GM23338 (cell line): ENCODE measurements at regions not wholly inside any gene's neighbourhood (a gene's known extent, or its start where the extent isn't known, plus 50 kb on each side); places are given as distances from the start of the nearest gene placed in this dataset.

Source experiments
- ATAC-seq: fragments of 200-7000 bp; cut with Tn5 transposase; 3 replicates; pipeline ENCODE4 v1.9.1; 2020
- DNase-seq: peaks from one replicate; pipeline ENCODE4 v3.0.0-alpha.2; 2015; ENCODE audit warnings: low spot score
- H2AFZ ChIP-seq: fragments of 200-600 bp; sonication (generic); 2 replicates; pipeline ENCODE4 v1.8.0; 2016; ENCODE audit warnings: antibody characterized with exemption, mild to moderate bottlenecking, moderate library complexity
- H3F3A ChIP-seq: fragments of 200-600 bp; sonication (generic); replicated peaks from 2 replicates; pipeline ENCODE4 v1.8.0; 2017; ENCODE audit warnings: antibody characterized with exemption, mixed run types, low read depth
- H3K27ac ChIP-seq: fragments of 200-600 bp; sonication (generic); 2 replicates; pipeline ENCODE4 v1.6.1; 2016; ENCODE audit warnings: low read depth
- H3K27me3 ChIP-seq: fragments of 200-600 bp; sonication (generic); 2 replicates; pipeline ENCODE4 v1.8.0; 2016; ENCODE audit warnings: mild to moderate bottlenecking, mixed run types, moderate library complexity; ENCODE audit not compliant: insufficient read depth
- H3K36me3 ChIP-seq: fragments of 200-600 bp; sonication (generic); 2 replicates; pipeline ENCODE4 v1.8.0; 2016; ENCODE audit warnings: mild to moderate bottlenecking; ENCODE audit not compliant: insufficient read depth
- H3K4me1 ChIP-seq: fragments of 200-600 bp; sonication (generic); 2 replicates; pipeline ENCODE4 v1.8.0; 2016; ENCODE audit warnings: mild to moderate bottlenecking, moderate library complexity; ENCODE audit not compliant: insufficient read depth
- H3K4me2 ChIP-seq: fragments of 200-600 bp; sonication (generic); 2 replicates; pipeline ENCODE4 v1.7.1; 2017; ENCODE audit warnings: mixed run types
- H3K4me3 ChIP-seq: fragments of 200-600 bp; sonication (generic); 2 replicates; pipeline ENCODE4 v1.6.1; 2016; ENCODE audit warnings: mixed run types
- H3K79me2 ChIP-seq: fragments of 200-600 bp; sonication (generic); replicated peaks from 2 replicates; pipeline ENCODE4 v1.8.0; 2017; ENCODE audit warnings: mild to moderate bottlenecking; ENCODE audit not compliant: insufficient read depth
- H3K9me2 ChIP-seq: fragments of 200-600 bp; sonication (generic); 2 replicates; pipeline ENCODE4 v1.8.0; 2017; ENCODE audit not compliant: insufficient read depth
- H4K20me1 ChIP-seq: fragments of 200-600 bp; sonication (generic); replicated peaks from 2 replicates; pipeline ENCODE4 v1.8.0; 2017; ENCODE audit warnings: mild to moderate bottlenecking; ENCODE audit not compliant: insufficient read depth
- H3K27ac Mint-ChIP-seq: 2 replicates; pipeline ENCODE4 v1.8.0; 2020; ENCODE audit warnings: inconsistent platforms, mild to moderate bottlenecking, moderate library complexity, mixed read lengths
- H3K27me3 Mint-ChIP-seq: 3 replicates; pipeline ENCODE4 v1.8.0; 2022; ENCODE audit warnings: low read depth, mild to moderate bottlenecking, moderate library complexity, mixed read lengths, inconsistent platforms; ENCODE audit not compliant: insufficient read depth, poor library complexity
- H3K36me3 Mint-ChIP-seq: 3 replicates; pipeline ENCODE4 v1.8.0; 2021; ENCODE audit warnings: low read depth, mild to moderate bottlenecking, inconsistent platforms, moderate library complexity, mixed read lengths
- H3K4me1 Mint-ChIP-seq: 3 replicates; pipeline ENCODE4 v1.8.0; 2020; ENCODE audit warnings: mild to moderate bottlenecking, inconsistent platforms, mixed read lengths
- H3K4me3 Mint-ChIP-seq: 3 replicates; pipeline ENCODE4 v1.8.0; 2021; ENCODE audit warnings: moderate library complexity, mild to moderate bottlenecking, inconsistent platforms, mixed read lengths
- H3K9me3 Mint-ChIP-seq: 3 replicates; pipeline ENCODE4 v1.8.0; 2020; ENCODE audit warnings: moderate library complexity, mild to moderate bottlenecking, inconsistent platforms, mixed read lengths
- CREB1 ChIP-seq: fragments of 250-450 bp; sonication (Bioruptor Pico); IDR thresholded peaks from 2 replicates; pipeline ENCODE4 v1.5.0; 2020; ENCODE audit warnings: low read depth, mild to moderate bottlenecking, moderate library complexity
- CTCF ChIP-seq, 2 experiments: fragments of 200-600 bp in 1 of 2; sonication (generic) in 1 of 2; conservative IDR thresholded peaks; 2 replicates each; pipeline versions ENCODE4 v1.5.1 to v1.6.1; 2016 to 2017; ENCODE audit warnings: antibody characterized with exemption in 2 of 2, low read depth in 2 of 2, mild to moderate bottlenecking in 2 of 2, moderate library complexity in 1 of 2
- EZH2 ChIP-seq: fragments of 200-600 bp; sonication (generic); IDR thresholded peaks from one replicate; pipeline ENCODE4 v1.8.0; 2017; ENCODE audit warnings: antibody characterized with exemption, mild to moderate bottlenecking, low read depth; ENCODE audit not compliant: unreplicated experiment
- EZH2phosphoT487 ChIP-seq: fragments of 200-600 bp; sonication (generic); IDR thresholded peaks from one replicate; pipeline ENCODE4 v1.8.1; 2018; ENCODE audit warnings: antibody characterized with exemption; ENCODE audit not compliant: unreplicated experiment
- JUNB ChIP-seq: IDR thresholded peaks from one replicate; pipeline ENCODE4 v1.6.1; 2016; ENCODE audit warnings: antibody characterized with exemption; ENCODE audit not compliant: unreplicated experiment
- NANOG ChIP-seq: IDR thresholded peaks from 2 replicates; pipeline ENCODE4 v1.6.1; 2016; ENCODE audit warnings: antibody characterized with exemption, borderline replicate concordance
- POLR2AphosphoS5 ChIP-seq: IDR thresholded peaks from 2 replicates; pipeline ENCODE4 v1.6.1; 2016; ENCODE audit warnings: antibody characterized with exemption, low read depth
- REST ChIP-seq: IDR thresholded peaks from one replicate; pipeline ENCODE4 v1.6.1; 2018; ENCODE audit warnings: antibody characterized with exemption; ENCODE audit not compliant: unreplicated experiment
- ZNF114 ChIP-seq: fragments of 250-450 bp; sonication (Bioruptor Pico); IDR thresholded peaks from 2 replicates; pipeline ENCODE4 v1.5.0; 2020; ENCODE audit warnings: mild to moderate bottlenecking, moderate library complexity
- ZNF331 ChIP-seq: fragments of 250-450 bp; sonication (Bioruptor Pico); IDR thresholded peaks from 2 replicates; pipeline ENCODE4 v1.5.0; 2020; ENCODE audit warnings: low read depth, mild to moderate bottlenecking, moderate library complexity
- TF ChIP-seq, protein P1 (sequence below): IDR thresholded peaks from 2 replicates; pipeline ENCODE4 v1.6.1; 2016; ENCODE audit warnings: antibody characterized with exemption

DNA sequence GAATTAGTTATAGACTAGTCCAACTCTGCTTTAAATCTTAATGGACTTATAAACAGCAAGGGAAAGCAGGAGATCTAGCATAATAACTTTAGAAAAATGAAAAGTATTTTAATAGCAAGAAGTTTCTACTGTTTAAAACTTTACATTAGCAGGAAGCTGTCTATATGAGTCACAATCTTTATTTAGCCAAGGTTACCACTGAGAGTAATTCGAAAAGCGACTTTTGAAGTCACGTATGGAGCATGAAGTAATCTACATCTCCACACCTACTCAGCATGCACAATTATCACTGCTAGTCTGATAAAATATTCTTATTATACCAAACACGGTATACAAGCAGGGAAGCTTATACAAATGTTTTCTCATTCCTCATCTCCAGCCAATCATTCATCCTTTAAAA, 515.4 kb upstream of the SOX11 start (continued):
- TF ChIP-seq REST = no peak
- no peak for TF ChIP-seq JUNB
- TF ChIP-seq POLR2AphosphoS5 = no peak
- TF ChIP-seq ZNF114 = no peak
- TF ChIP-seq CREB1 = no peak
- TF ChIP-seq, protein P1, sequence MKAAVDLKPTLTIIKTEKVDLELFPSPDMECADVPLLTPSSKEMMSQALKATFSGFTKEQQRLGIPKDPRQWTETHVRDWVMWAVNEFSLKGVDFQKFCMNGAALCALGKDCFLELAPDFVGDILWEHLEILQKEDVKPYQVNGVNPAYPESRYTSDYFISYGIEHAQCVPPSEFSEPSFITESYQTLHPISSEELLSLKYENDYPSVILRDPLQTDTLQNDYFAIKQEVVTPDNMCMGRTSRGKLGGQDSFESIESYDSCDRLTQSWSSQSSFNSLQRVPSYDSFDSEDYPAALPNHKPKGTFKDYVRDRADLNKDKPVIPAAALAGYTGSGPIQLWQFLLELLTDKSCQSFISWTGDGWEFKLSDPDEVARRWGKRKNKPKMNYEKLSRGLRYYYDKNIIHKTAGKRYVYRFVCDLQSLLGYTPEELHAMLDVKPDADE = no peak

DNA sequence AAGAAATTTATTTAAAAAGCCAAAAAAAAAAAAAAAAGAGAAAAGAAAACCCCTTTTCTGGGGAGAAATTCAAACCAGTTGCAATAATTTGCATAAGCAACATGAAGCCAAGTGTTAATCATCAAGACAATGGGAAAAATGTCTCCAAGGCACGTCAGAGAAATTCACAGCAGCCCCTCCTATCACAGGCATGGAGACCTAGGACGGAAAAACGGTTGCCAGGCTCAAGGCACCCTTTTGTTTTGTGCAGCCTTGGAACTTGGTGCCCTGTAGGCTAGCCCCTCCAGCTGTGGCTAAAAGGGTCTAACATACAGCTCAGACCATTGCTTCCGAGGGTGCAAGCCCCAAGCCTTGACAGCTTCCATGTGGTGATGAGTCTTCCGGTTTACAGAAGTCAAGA, 509.2 kb upstream of the SOX11 start:
- Histone ChIP-seq H3K79me2 (no peaks in the 10 kb centered on the region), H3K36me3 (no peaks in the 10 kb centered on the region), H3K9me2 (no peaks in the 10 kb centered on the region), H3F3A (no peaks in the 10 kb centered on the region), H3K4me2 (no peak overlapping the region), H3K4me3 (no peak overlapping the region), H2AFZ (no peak overlapping the region), H3K4me1 (no peaks in the 10 kb centered on the region), H3K27ac (no peak overlapping the region), H4K20me1 (no peaks in the 10 kb centered on the region), H3K27me3 (no peaks in the 10 kb centered on the region)
- Mint-ChIP-seq H3K27me3 (no peaks in the 10 kb centered on the region), H3K27ac (no peak overlapping the region), H3K4me3 (no peak overlapping the region), H3K4me1 (peaks cover 2% of the 10 kb centered on the region; the same call in 1 of the 3 replicates), H3K9me3 (peaks cover 59% of the 10 kb centered on the region), H3K36me3 (no peaks in the 10 kb centered on the region; the same call in 2 of the 3 replicates)
- DNase-seq = peak; percentile 9
- no peak for ATAC-seq
- TF ChIP-seq CREB1 (no peak), CTCF (conservative IDR thresholded peaks at IDR 0.05; ENCODE audit: low read depth in 2 of 2) (no peak), ZNF114 (no peak), NANOG (no peak), ZNF331 (CRISPR knock-in tag) (no peak), JUNB (no peak), EZH2phosphoT487 (no peak), EZH2 (no peak), REST (no peak), POLR2AphosphoS5 (no peak)
- TF ChIP-seq, protein P1 = no peak
